Mesenchymal stem cell (in vitro differentiated cells and primary cell): ENCODE measurements at regions not wholly inside any gene's neighbourhood (a gene's known extent, or its start where the extent isn't known, plus 50 kb on each side); places are given as distances from the start of the nearest gene placed in this dataset.

ENCODE experiments used
- DNase-seq: peaks from one replicate; pipeline ENCODE4 v3.0.0-alpha.2; 2013
- H2AFZ ChIP-seq: one replicate; pipeline ENCODE4 v1.6.1; 2013; ENCODE audit warnings: low read depth, mild to moderate bottlenecking, control low read depth, inconsistent platforms, low read length, moderate library complexity
- H2AK5ac ChIP-seq: 2 replicates; pipeline ENCODE4 v1.6.1; 2013; ENCODE audit warnings: low read length, moderate library complexity, mild to moderate bottlenecking, inconsistent platforms; ENCODE audit not compliant: severe bottlenecking
- H2BK120ac ChIP-seq: one replicate; pipeline ENCODE4 v1.6.1; 2013; ENCODE audit warnings: low read depth, mild to moderate bottlenecking, inconsistent platforms, low read length, moderate library complexity
- H2BK12ac ChIP-seq, 2 experiments: one replicate each; pipeline ENCODE4 v1.6.1; 2013; ENCODE audit warnings: inconsistent platforms in 2 of 2, low read length in 2 of 2, mild to moderate bottlenecking in 2 of 2, moderate library complexity in 2 of 2, control low read depth in 1 of 2
- H2BK15ac ChIP-seq: one replicate; pipeline ENCODE4 v1.6.1; 2013; ENCODE audit warnings: mild to moderate bottlenecking, low read depth, inconsistent platforms; ENCODE audit not compliant: poor library complexity, severe bottlenecking
- H2BK5ac ChIP-seq: 2 replicates; pipeline ENCODE4 v1.6.1; 2013; ENCODE audit warnings: low read depth, mild to moderate bottlenecking, low read length, control low read depth, inconsistent platforms; ENCODE audit not compliant: poor library complexity, severe bottlenecking
- H3K14ac ChIP-seq, 2 experiments: one replicate each; pipeline ENCODE4 v1.6.1; 2013; ENCODE audit warnings: inconsistent platforms in 2 of 2, low read length in 2 of 2, control low read depth in 1 of 2, mild to moderate bottlenecking in 1 of 2, moderate library complexity in 1 of 2
- H3K18ac ChIP-seq, 2 experiments: one replicate each; pipeline ENCODE4 v1.6.1; 2013; ENCODE audit warnings: inconsistent platforms in 2 of 2, low read length in 2 of 2, control low read depth in 1 of 2, low read depth in 1 of 2, mild to moderate bottlenecking in 1 of 2
- H3K23ac ChIP-seq, 2 experiments: one replicate each; pipeline ENCODE4 v1.6.1; 2013; ENCODE audit warnings: inconsistent platforms in 2 of 2, low read length in 2 of 2, mild to moderate bottlenecking in 2 of 2, moderate library complexity in 2 of 2, control low read depth in 1 of 2
- H3K27ac ChIP-seq: 2 replicates; pipeline ENCODE4 v1.5.1; 2013; ENCODE audit warnings: mild to moderate bottlenecking, moderate library complexity, low read length, control low read depth, inconsistent platforms; ENCODE audit not compliant: poor library complexity, severe bottlenecking
- H3K27me3 ChIP-seq, 2 experiments: 2 replicates each; pipeline versions ENCODE4 v1.6.1 to v1.7.0; 2013; ENCODE audit warnings: low read length in 2 of 2, mild to moderate bottlenecking in 2 of 2, moderate library complexity in 2 of 2, control low read depth in 1 of 2, inconsistent platforms in 1 of 2; ENCODE audit not compliant: control insufficient read depth in 1 of 2, insufficient read depth in 1 of 2
- H3K36me3 ChIP-seq, 2 experiments: 2 replicates each; pipeline versions ENCODE4 v1.6.1 to v1.7.0; 2013; ENCODE audit warnings: low read length in 2 of 2, control low read depth in 1 of 2, inconsistent platforms in 1 of 2, low read depth in 1 of 2, mild to moderate bottlenecking in 1 of 2; ENCODE audit not compliant: insufficient read depth in 2 of 2, control insufficient read depth in 1 of 2
- H3K4ac ChIP-seq, 2 experiments: one replicate each; pipeline ENCODE4 v1.6.1; 2013; ENCODE audit warnings: inconsistent platforms in 2 of 2, low read length in 2 of 2, mild to moderate bottlenecking in 2 of 2, moderate library complexity in 2 of 2, control low read depth in 1 of 2, low read depth in 1 of 2
- H3K4me1 ChIP-seq: 2 replicates; pipeline ENCODE4 v1.6.1; 2013; ENCODE audit warnings: low read depth, low read length, control low read depth; ENCODE audit not compliant: control insufficient read depth, insufficient read depth
- H3K4me2 ChIP-seq: 2 replicates; pipeline ENCODE4 v1.6.1; 2013; ENCODE audit warnings: low read length, mild to moderate bottlenecking, inconsistent platforms; ENCODE audit not compliant: poor library complexity, severe bottlenecking
- H3K4me3 ChIP-seq, 2 experiments: 2 replicates each; pipeline versions ENCODE4 v1.5.1 to v1.7.0; 2013; ENCODE audit warnings: low read length in 2 of 2, mild to moderate bottlenecking in 2 of 2, control low read depth in 1 of 2, low read depth in 1 of 2; ENCODE audit not compliant: insufficient read depth in 1 of 2
- H3K79me1 ChIP-seq: replicated peaks from 2 replicates; pipeline ENCODE4 v1.6.1; 2013; ENCODE audit warnings: mild to moderate bottlenecking, control low read depth, low read length, inconsistent platforms; ENCODE audit not compliant: poor library complexity, severe bottlenecking
- H3K9ac ChIP-seq: 2 replicates; pipeline ENCODE4 v1.7.0; 2013; ENCODE audit warnings: mild to moderate bottlenecking, low read length, moderate library complexity
- H3K9me3 ChIP-seq: 2 replicates; pipeline ENCODE4 v1.7.0; 2013; ENCODE audit warnings: mild to moderate bottlenecking, low read length; ENCODE audit not compliant: control insufficient read depth
- H4K8ac ChIP-seq: one replicate; pipeline ENCODE4 v1.6.1; 2013; ENCODE audit warnings: inconsistent platforms, mild to moderate bottlenecking, low read length, moderate library complexity
- H4K91ac ChIP-seq: one replicate; pipeline ENCODE4 v1.6.1; 2013; ENCODE audit warnings: mild to moderate bottlenecking, low read length, inconsistent platforms
- WGBS: methylation state at CpG from one replicate; pipeline ENCODE4 v1.1.7; 2013; ENCODE audit warnings: mixed read lengths; 5-methylcytosine and 5-hydroxymethylcytosine counted together

- H3K18ac ChIP-seq: no peak overlapping the region
- H3K9ac ChIP-seq: no peak overlapping the region
- no CpG with 5 or more reads among the region's 1 CpG for WGBS
- H2BK12ac ChIP-seq: no peak overlapping the region
- no peaks in the 10 kb centered on the region for H3K79me1 ChIP-seq
- no peaks in the 10 kb centered on the region for H3K36me3 ChIP-seq
- H3K4me2 ChIP-seq: no peak overlapping the region
- H4K91ac ChIP-seq: no peak overlapping the region
- H2BK5ac ChIP-seq: no peak overlapping the region
- no peaks in the 10 kb centered on the region for H3K27me3 ChIP-seq
- H3K14ac ChIP-seq: no peak overlapping the region
- no peak overlapping the region for H3K23ac ChIP-seq
- H3K4me1 ChIP-seq: no peaks in the 10 kb centered on the region
- no peak for DNase-seq
- H2AK5ac ChIP-seq: no peak overlapping the region
- H3K27ac ChIP-seq: no peak overlapping the region
- no peak overlapping the region for H2BK120ac ChIP-seq
- no peaks in the 10 kb centered on the region for H3K9me3 ChIP-seq
- no peak overlapping the region for H3K4me3 ChIP-seq
- H4K8ac ChIP-seq: no peak overlapping the region
- H2AFZ ChIP-seq: no peak overlapping the region
- no peak overlapping the region for H3K4ac ChIP-seq
- H2BK15ac ChIP-seq: no peak overlapping the region
Observed at GRCh38 chr13:84032116-84032515, 149.8 kb upstream of the SLITRK1 start.

- DNase-seq: no peak
- Histone ChIP-seq H2BK12ac (no peak overlapping the region), H2BK15ac (no peak overlapping the region), H3K4me2 (no peak overlapping the region), H3K27me3 (no peaks in the 10 kb centered on the region), H3K4me3 (no peak overlapping the region), H3K36me3 (no peaks in the 10 kb centered on the region), H4K91ac (no peak overlapping the region), H3K4me1 (no peaks in the 10 kb centered on the region), H3K18ac (no peak overlapping the region), H3K79me1 (no peaks in the 10 kb centered on the region), H3K14ac (no peak overlapping the region), H2AK5ac (no peak overlapping the region), H4K8ac (no peak overlapping the region), H2BK120ac (no peak overlapping the region), H3K4ac (no peak overlapping the region), H2BK5ac (no peak overlapping the region), H2AFZ (no peak overlapping the region), H3K23ac (no peak overlapping the region), H3K9me3 (no peaks in the 10 kb centered on the region), H3K9ac (no peak overlapping the region), H3K27ac (no peak overlapping the region)
- WGBS: 97% methylated on average over 4 of the region's 4 CpGs
Observed at GRCh38 chr13:84031120-84031519, 148.8 kb upstream of the SLITRK1 start.

- Histone ChIP-seq H3K4me3 (no peak overlapping the region), H2AK5ac (no peak overlapping the region), H3K23ac (no peak overlapping the region), H3K27me3 (no peaks in the 10 kb centered on the region), H3K27ac (no peak overlapping the region), H2AFZ (no peak overlapping the region), H3K14ac (no peak overlapping the region), H3K4me2 (no peak overlapping the region), H2BK120ac (no peak overlapping the region), H3K18ac (no peak overlapping the region), H3K79me1 (no peaks in the 10 kb centered on the region), H3K9me3 (no peaks in the 10 kb centered on the region), H2BK15ac (no peak overlapping the region), H3K36me3 (no peaks in the 10 kb centered on the region), H2BK5ac (no peak overlapping the region), H4K91ac (no peak overlapping the region), H3K4me1 (no peaks in the 10 kb centered on the region), H3K4ac (no peak overlapping the region), H2BK12ac (no peak overlapping the region), H4K8ac (no peak overlapping the region), H3K9ac (no peak overlapping the region)
- DNase-seq: no peak
- 70% methylated on average over 3 of the region's 4 CpGs for WGBS
Observed at GRCh38 chr13:84029396-84029795, 147.1 kb upstream of the SLITRK1 start.

GRCh38 chr13:84025824-84026223, 143.6 kb upstream of the SLITRK1 start:
- H3K4ac ChIP-seq: no peak overlapping the region
- H3K9ac ChIP-seq: no peak overlapping the region
- no peaks in the 10 kb centered on the region for H3K27me3 ChIP-seq
- no peaks in the 10 kb centered on the region for H3K4me1 ChIP-seq
- no peak overlapping the region for H3K4me2 ChIP-seq
- no peak overlapping the region for H3K18ac ChIP-seq
- H4K8ac ChIP-seq: no peak overlapping the region
- no peak overlapping the region for H2BK12ac ChIP-seq
- H3K23ac ChIP-seq: no peak overlapping the region
- no peak overlapping the region for H2AK5ac ChIP-seq
- no peak overlapping the region for H3K14ac ChIP-seq
- no CpG with 5 or more reads among the region's 1 CpG for WGBS
- H3K79me1 ChIP-seq: no peaks in the 10 kb centered on the region
- H2BK120ac ChIP-seq: no peak overlapping the region
- DNase-seq: no peak
- H3K27ac ChIP-seq: no peak overlapping the region
- H2BK5ac ChIP-seq: no peak overlapping the region
- H4K91ac ChIP-seq: no peak overlapping the region
- no peak overlapping the region for H2AFZ ChIP-seq
- H3K4me3 ChIP-seq: no peak overlapping the region
- no peaks in the 10 kb centered on the region for H3K9me3 ChIP-seq
- H2BK15ac ChIP-seq: no peak overlapping the region
- no peaks in the 10 kb centered on the region for H3K36me3 ChIP-seq
